DND-41 (cell line): ENCODE measurements at regions not wholly inside any gene's neighbourhood (a gene's known extent, or its start where the extent isn't known, plus 50 kb on each side); places are given as distances from the start of the nearest gene placed in this dataset.
A peak's percentile ranks its signal among the peaks of the same experiment; 100 is the strongest.

Source experiments
- ATAC-seq: fragments of 200-7000 bp; cut with Tn5 transposase; 3 replicates; pipeline ENCODE4 v1.9.1; 2021; ENCODE audit warnings: low read depth; ENCODE audit not compliant: insufficient read depth
- DNase-seq: peaks from one replicate; pipeline ENCODE4 v3.0.0-alpha.2; 2020
- H2AFZ ChIP-seq: 2 replicates; pipeline ENCODE4 v1.6.0; 2012; ENCODE audit warnings: low read depth, low read length
- H3K27ac ChIP-seq: 2 replicates; pipeline ENCODE4 v1.5.1; 2012; ENCODE audit warnings: low read length, inconsistent platforms
- H3K27me3 ChIP-seq: fragments of 200-600 bp; sonication (generic); 2 replicates; pipeline ENCODE4 v1.6.0; 2012; ENCODE audit warnings: low read length, mild to moderate bottlenecking, inconsistent platforms; ENCODE audit not compliant: insufficient read depth, poor library complexity
- H3K36me3 ChIP-seq: 2 replicates; pipeline ENCODE4 v1.5.1; 2012; ENCODE audit warnings: low read length, inconsistent platforms; ENCODE audit not compliant: insufficient read depth
- H3K4me1 ChIP-seq: 2 replicates; pipeline ENCODE4 v1.5.1; 2012; ENCODE audit warnings: mild to moderate bottlenecking, low read length; ENCODE audit not compliant: insufficient read depth
- H3K4me2 ChIP-seq: 2 replicates; pipeline ENCODE4 v1.6.0; 2012; ENCODE audit warnings: mild to moderate bottlenecking, moderate library complexity, low read length, inconsistent platforms; ENCODE audit not compliant: insufficient read depth
- H3K4me3 ChIP-seq, 2 experiments: fragments of 200-600 bp in 1 of 2; shearing (Covaris generic) in 1 of 2; 2 replicates each; pipeline ENCODE4 v1.5.1; 2012 to 2016; ENCODE audit warnings: inconsistent platforms in 2 of 2, low read length in 2 of 2, mild to moderate bottlenecking in 2 of 2, low read depth in 1 of 2, moderate library complexity in 1 of 2
- H3K79me2 ChIP-seq: 2 replicates; pipeline ENCODE4 v1.6.0; 2012; ENCODE audit warnings: low read length, inconsistent platforms; ENCODE audit not compliant: insufficient read depth
- H3K9ac ChIP-seq: 2 replicates; pipeline ENCODE4 v1.6.0; 2012; ENCODE audit warnings: low read depth, mild to moderate bottlenecking, inconsistent platforms, low read length, moderate library complexity
- H3K9me3 ChIP-seq: 2 replicates; pipeline ENCODE4 v1.5.1; 2012; ENCODE audit warnings: low read length, moderate library complexity, mild to moderate bottlenecking, inconsistent platforms; ENCODE audit not compliant: insufficient read depth, severe bottlenecking
- H4K20me1 ChIP-seq: 2 replicates; pipeline ENCODE4 v1.6.0; 2012; ENCODE audit warnings: low read length; ENCODE audit not compliant: insufficient read depth
- EZH2 ChIP-seq: IDR thresholded peaks from 3 replicates; pipeline ENCODE4 v1.6.1; 2012; ENCODE audit warnings: borderline replicate concordance, low read depth, mild to moderate bottlenecking, moderate library complexity, low read length, inconsistent platforms; ENCODE audit not compliant: severe bottlenecking
- TF ChIP-seq, protein P1 (sequence below): IDR thresholded peaks from 2 replicates; pipeline ENCODE4 v1.5.1; 2012; ENCODE audit warnings: borderline replicate concordance, low read length, moderate library complexity, mild to moderate bottlenecking; ENCODE audit not compliant: poor library complexity, severe bottlenecking; ENCODE audit errors: extremely low read depth

DNA sequence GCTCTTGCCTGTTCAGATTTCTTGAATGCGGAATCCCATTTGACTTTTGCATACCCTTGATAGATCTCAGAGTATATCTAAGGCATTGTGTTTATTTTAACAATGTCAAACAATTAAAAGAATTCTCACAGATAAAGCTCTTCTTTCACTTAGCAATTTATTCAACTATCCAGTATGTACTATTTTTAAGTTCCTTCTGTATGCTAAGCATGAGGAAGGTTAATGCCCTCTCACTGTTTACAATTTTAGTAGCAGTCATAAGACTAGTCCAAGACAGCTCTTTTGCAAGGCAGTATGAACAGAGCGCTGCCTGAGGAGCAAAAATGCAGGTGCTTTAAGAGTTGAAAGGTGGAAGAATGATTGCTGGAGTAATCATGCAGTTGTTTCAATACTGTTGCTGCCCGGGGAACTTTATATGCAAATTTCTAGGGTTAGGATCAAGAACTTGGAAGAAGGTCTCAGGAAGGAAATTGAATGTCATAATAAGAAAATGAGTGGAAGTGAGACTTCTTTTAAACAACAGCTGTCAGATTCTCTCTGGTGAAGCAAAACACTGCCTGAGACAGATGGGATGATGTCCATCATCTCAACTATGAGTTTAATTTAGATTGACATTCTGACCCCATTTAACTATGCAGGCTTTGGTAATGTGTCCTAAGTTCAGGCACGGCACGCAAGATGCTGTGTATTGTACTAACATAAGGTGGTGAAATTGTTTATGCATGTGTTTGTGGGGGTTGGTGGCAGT, 1303.5 kb upstream of the CITED2 start:
- no peak for ATAC-seq
- Histone ChIP-seq H2AFZ (no peak overlapping the region), H3K27ac (no peak overlapping the region)

DNA sequence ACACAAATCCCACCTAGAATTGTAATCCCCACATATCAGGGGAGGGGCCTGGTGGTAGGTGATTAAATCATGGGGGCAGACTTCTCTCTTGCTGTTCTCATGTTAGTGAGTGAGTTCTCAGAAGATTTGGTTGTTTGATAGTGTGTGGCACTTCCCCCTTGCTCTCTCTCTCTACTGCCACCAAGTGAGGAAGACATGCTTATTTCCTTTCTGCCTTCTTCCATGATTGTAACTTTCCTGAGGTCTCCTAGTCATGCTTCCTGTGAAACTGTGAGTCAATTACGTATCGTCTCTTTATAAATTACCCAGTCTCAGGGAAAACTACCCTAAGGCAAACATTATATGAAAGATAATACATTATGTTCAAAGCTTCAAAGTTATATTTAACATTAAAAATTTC, 1297.5 kb upstream of the CITED2 start:
- ATAC-seq, result peak; percentile 42; the same call in 1 of the 3 replicates
- H2AFZ ChIP-seq, result no peak overlapping the region
- no peaks in the 10 kb centered on the region for H3K79me2 ChIP-seq

More for the DNA sequence above, 1303.5 kb upstream of the CITED2 start:
- Histone ChIP-seq H3K36me3 (no peaks in the 10 kb centered on the region), H3K9ac (no peak overlapping the region), H3K79me2 (no peaks in the 10 kb centered on the region), H4K20me1 (no peaks in the 10 kb centered on the region), H3K4me2 (no peak overlapping the region), H3K27me3 (no peaks in the 10 kb centered on the region), H3K4me3 (no peak overlapping the region), H3K9me3 (no peaks in the 10 kb centered on the region), H3K4me1 (no peaks in the 10 kb centered on the region)
- TF ChIP-seq EZH2, result no peak
- TF ChIP-seq, protein P1, sequence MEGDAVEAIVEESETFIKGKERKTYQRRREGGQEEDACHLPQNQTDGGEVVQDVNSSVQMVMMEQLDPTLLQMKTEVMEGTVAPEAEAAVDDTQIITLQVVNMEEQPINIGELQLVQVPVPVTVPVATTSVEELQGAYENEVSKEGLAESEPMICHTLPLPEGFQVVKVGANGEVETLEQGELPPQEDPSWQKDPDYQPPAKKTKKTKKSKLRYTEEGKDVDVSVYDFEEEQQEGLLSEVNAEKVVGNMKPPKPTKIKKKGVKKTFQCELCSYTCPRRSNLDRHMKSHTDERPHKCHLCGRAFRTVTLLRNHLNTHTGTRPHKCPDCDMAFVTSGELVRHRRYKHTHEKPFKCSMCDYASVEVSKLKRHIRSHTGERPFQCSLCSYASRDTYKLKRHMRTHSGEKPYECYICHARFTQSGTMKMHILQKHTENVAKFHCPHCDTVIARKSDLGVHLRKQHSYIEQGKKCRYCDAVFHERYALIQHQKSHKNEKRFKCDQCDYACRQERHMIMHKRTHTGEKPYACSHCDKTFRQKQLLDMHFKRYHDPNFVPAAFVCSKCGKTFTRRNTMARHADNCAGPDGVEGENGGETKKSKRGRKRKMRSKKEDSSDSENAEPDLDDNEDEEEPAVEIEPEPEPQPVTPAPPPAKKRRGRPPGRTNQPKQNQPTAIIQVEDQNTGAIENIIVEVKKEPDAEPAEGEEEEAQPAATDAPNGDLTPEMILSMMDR, result no peak
- no peak for DNase-seq

DNA sequence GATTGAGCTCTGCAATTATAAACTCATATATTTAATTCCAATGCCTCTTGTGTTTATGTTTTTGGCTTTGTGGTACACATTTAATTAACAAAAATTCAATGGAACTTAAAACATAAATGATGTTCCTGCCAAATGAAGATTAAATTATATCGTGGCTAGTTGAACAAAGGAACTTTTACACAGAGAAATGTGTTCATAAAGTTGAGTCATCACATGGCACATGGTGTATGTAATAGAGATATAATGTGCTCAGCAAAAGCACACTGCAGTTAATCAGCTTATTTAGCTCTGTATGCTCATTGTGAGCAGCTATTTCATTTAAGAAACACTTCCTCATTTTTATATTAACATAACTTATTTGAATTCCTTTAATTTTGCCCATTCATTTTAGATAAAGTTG, 1295.6 kb upstream of the CITED2 start:
- Histone ChIP-seq H3K9me3 (no peaks in the 10 kb centered on the region), H2AFZ (no peak overlapping the region), H3K27ac (no peak overlapping the region), H3K4me3 (no peak overlapping the region), H3K27me3 (no peaks in the 10 kb centered on the region), H3K9ac (no peak overlapping the region), H3K4me2 (no peak overlapping the region), H3K4me1 (no peaks in the 10 kb centered on the region), H3K79me2 (no peaks in the 10 kb centered on the region), H3K36me3 (no peaks in the 10 kb centered on the region), H4K20me1 (no peaks in the 10 kb centered on the region)
- TF ChIP-seq, protein P1, result no peak
- no peak for TF ChIP-seq EZH2
- no peak for DNase-seq
- no peak for ATAC-seq

More for the DNA sequence above, 1297.5 kb upstream of the CITED2 start:
- H3K27me3 ChIP-seq, result no peaks in the 10 kb centered on the region
- H3K9me3 ChIP-seq, result no peaks in the 10 kb centered on the region
- no peaks in the 10 kb centered on the region for H3K4me1 ChIP-seq
- no peak overlapping the region for H3K4me3 ChIP-seq
- no peak for DNase-seq
- no peak overlapping the region for H3K9ac ChIP-seq
- no peak overlapping the region for H3K4me2 ChIP-seq
- H3K36me3 ChIP-seq, result no peaks in the 10 kb centered on the region
- TF ChIP-seq EZH2, result no peak
- TF ChIP-seq, protein P1, result peak; percentile 26
- no peaks in the 10 kb centered on the region for H4K20me1 ChIP-seq
- no peak overlapping the region for H3K27ac ChIP-seq
